Uterus (tissue), 3 donors: ENCODE measurements at regions not wholly inside any gene's neighbourhood (a gene's known extent, or its start where the extent isn't known, plus 50 kb on each side); places are given as distances from the start of the nearest gene placed in this dataset.

Source experiments
- DNase-seq, 2 donors: peaks; one replicate each; pipeline ENCODE4 v3.0.0-alpha.2; 2019 to 2020
- H3K27ac ChIP-seq, 2 donors: fragments of 200-600 bp; sonication (generic); 1 replicate in 1 of 2; 2 replicates in 1 of 2; pipeline ENCODE4 v1.5.1; 2016 to 2018
- H3K27me3 ChIP-seq, 2 donors: fragments of 200-600 bp; sonication (generic); one replicate each; pipeline ENCODE4 v1.5.1; 2018 to 2019; ENCODE audit warnings: control low read depth in 1 of 2
- H3K36me3 ChIP-seq, 2 donors: fragments of 200-600 bp; sonication (generic); one replicate each; pipeline ENCODE4 v1.5.1; 2019; ENCODE audit warnings: control low read depth in 1 of 2
- H3K4me1 ChIP-seq, 2 donors: fragments of 200-600 bp; sonication (generic); one replicate each; pipeline ENCODE4 v1.5.1; 2018 to 2019; ENCODE audit warnings: control low read depth in 1 of 2
- H3K4me3 ChIP-seq, 2 donors: fragments of 200-600 bp; sonication (generic); 1 replicate in 1 of 2; 2 replicates in 1 of 2; pipeline ENCODE4 v1.5.1; 2018 to 2019; ENCODE audit warnings: mild to moderate bottlenecking in 1 of 2
- H3K9me3 ChIP-seq, 2 donors: fragments of 200-600 bp; sonication (generic); one replicate each; pipeline ENCODE4 v1.5.1; 2019; ENCODE audit warnings: control low read depth in 1 of 2
- POLR2A ChIP-seq, 2 donors: fragments of 450-650 bp; IDR thresholded peaks; one replicate each; pipeline ENCODE4 v1.6.1; 2016; ENCODE audit warnings: antibody characterized with exemption in 2 of 2, mild to moderate bottlenecking in 1 of 2, moderate library complexity in 1 of 2
- intact Hi-C: fragments of 100-400 bp; cut with DNase I; formaldehyde crosslinking; loops from one replicate; pipeline ENCODE4 v1.15.1; 2023; ENCODE audit warnings: low total_unique reads
- TF ChIP-seq, protein P1 (sequence below), 4 experiments: fragments of 200-600 bp in 2 of 4; fragments of 450-650 bp in 2 of 4; sonication (generic) in 2 of 4; IDR thresholded peaks; one replicate each; pipeline ENCODE4 v1.5.1; 2016 to 2019; ENCODE audit warnings: antibody characterized with exemption in 4 of 4, mild to moderate bottlenecking in 2 of 4, moderate library complexity in 1 of 4
- donor health status: DM: yes; HTN: yes; CAD: no.

DNA sequence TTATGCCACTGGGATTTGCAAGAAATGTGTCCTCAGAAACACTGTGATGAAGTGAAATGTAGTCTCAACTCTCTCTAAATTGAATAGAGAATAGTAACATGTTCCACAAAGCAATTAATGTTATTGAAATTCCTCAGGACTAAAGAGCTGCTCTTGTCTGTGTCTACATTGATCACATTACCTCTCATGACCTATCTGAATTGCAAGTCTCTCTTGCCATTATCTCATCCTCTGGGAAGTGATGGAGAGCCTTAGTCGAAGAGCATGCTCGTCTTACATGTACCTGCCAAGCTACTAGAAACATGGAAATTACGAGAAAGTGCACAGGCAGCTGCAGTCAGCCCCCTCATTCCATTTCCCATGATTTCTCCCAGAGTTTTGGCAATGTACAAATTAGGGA is 561.1 kb upstream of the ZNF804A start:
- no peak overlapping the region for H3K27ac ChIP-seq
- DNase-seq, result no peak
- no peaks in the 10 kb centered on the region for H3K4me1 ChIP-seq
- intact Hi-C loops, result no loop called here
- H3K9me3 ChIP-seq, result no peaks in the 10 kb centered on the region
- no peak for TF ChIP-seq POLR2A (IDR thresholded peaks at IDR 0.05)
- TF ChIP-seq, protein P1, sequence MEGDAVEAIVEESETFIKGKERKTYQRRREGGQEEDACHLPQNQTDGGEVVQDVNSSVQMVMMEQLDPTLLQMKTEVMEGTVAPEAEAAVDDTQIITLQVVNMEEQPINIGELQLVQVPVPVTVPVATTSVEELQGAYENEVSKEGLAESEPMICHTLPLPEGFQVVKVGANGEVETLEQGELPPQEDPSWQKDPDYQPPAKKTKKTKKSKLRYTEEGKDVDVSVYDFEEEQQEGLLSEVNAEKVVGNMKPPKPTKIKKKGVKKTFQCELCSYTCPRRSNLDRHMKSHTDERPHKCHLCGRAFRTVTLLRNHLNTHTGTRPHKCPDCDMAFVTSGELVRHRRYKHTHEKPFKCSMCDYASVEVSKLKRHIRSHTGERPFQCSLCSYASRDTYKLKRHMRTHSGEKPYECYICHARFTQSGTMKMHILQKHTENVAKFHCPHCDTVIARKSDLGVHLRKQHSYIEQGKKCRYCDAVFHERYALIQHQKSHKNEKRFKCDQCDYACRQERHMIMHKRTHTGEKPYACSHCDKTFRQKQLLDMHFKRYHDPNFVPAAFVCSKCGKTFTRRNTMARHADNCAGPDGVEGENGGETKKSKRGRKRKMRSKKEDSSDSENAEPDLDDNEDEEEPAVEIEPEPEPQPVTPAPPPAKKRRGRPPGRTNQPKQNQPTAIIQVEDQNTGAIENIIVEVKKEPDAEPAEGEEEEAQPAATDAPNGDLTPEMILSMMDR (IDR thresholded peaks at IDR 0.05), result no peak
- H3K4me3 ChIP-seq, result no peak overlapping the region
- no peaks in the 10 kb centered on the region for H3K27me3 ChIP-seq
- H3K36me3 ChIP-seq, result no peaks in the 10 kb centered on the region

DNA sequence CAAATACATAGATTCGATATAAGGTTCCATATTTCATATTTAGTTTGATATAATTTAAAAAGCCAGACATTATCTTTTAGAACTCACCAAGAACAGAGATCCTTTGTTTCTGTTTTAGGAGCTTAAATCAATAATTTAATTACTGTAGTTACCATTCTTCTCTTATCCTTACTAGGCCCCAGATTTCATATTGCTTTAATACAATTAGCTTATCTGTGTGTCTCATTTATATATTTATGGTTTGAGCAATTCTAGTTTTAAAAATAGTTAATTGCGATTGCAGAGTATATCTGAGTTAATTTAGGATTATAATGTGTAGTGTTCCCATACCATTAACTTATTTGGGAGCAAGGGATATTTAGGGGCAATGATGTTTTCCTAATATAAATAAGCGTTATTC is 558.8 kb upstream of the ZNF804A start:
- H3K27ac ChIP-seq, result no peak overlapping the region
- H3K4me3 ChIP-seq, result no peak overlapping the region
- no peaks in the 10 kb centered on the region for H3K9me3 ChIP-seq
- intact Hi-C loops, result no loop called here
- DNase-seq, result no peak
- H3K36me3 ChIP-seq, result no peaks in the 10 kb centered on the region
- no peaks in the 10 kb centered on the region for H3K4me1 ChIP-seq
- TF ChIP-seq, protein P1 (IDR thresholded peaks at IDR 0.05), result no peak
- no peak for TF ChIP-seq POLR2A (IDR thresholded peaks at IDR 0.05)
- H3K27me3 ChIP-seq, result no peaks in the 10 kb centered on the region

DNA sequence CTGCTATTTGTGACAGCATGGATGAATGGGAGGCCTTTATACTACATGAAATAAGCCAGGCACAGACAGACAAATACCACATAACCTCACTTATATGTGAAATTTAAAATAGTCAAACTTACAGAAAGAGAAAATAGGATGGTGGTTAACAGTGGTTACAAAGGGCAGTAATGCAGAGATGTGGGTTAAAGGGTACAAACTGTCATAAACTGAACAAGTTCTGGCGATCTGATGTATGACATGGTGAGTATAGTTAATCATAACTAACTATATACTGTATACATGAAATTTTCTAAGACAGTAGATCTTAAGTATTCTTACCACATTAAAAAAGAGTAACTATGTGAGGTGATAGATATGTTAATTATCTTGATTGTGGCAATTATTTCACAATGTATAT is 558.1 kb upstream of the ZNF804A start:
- Histone ChIP-seq H3K4me1 (no peaks in the 10 kb centered on the region), H3K4me3 (no peak overlapping the region), H3K27ac (no peak overlapping the region), H3K9me3 (no peaks in the 10 kb centered on the region), H3K36me3 (no peaks in the 10 kb centered on the region), H3K27me3 (no peaks in the 10 kb centered on the region)
- intact Hi-C loops, result no loop called here
- TF ChIP-seq, protein P1 (IDR thresholded peaks at IDR 0.05), result no peak
- no peak for TF ChIP-seq POLR2A (IDR thresholded peaks at IDR 0.05)
- no peak for DNase-seq

DNA sequence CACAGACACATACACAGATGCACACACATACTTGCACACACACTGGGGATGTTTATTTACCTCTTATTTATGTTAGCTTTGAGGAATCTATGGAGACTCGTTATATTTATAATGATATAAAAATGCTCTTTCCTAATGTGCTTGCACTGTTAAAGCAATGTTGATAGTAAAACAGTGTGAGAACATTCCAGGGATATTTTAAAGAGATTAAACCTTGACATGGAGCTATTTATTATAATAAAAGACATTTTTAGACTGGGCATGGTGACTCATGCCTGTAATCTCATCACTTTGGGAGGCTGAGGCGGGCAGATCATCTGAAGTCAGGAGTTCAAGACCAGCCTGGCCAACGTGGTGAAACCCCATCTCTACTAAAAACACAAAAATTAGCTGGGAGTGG is 557.3 kb upstream of the ZNF804A start:
- H3K9me3 ChIP-seq, result no peaks in the 10 kb centered on the region
- no peaks in the 10 kb centered on the region for H3K27me3 ChIP-seq
- no peaks in the 10 kb centered on the region for H3K4me1 ChIP-seq
- H3K36me3 ChIP-seq, result no peaks in the 10 kb centered on the region
- intact Hi-C loops, result no loop called here
- H3K27ac ChIP-seq, result no peak overlapping the region
- no peak for DNase-seq
- TF ChIP-seq, protein P1 (IDR thresholded peaks at IDR 0.05), result no peak
- TF ChIP-seq POLR2A (IDR thresholded peaks at IDR 0.05), result no peak
- no peak overlapping the region for H3K4me3 ChIP-seq

DNA sequence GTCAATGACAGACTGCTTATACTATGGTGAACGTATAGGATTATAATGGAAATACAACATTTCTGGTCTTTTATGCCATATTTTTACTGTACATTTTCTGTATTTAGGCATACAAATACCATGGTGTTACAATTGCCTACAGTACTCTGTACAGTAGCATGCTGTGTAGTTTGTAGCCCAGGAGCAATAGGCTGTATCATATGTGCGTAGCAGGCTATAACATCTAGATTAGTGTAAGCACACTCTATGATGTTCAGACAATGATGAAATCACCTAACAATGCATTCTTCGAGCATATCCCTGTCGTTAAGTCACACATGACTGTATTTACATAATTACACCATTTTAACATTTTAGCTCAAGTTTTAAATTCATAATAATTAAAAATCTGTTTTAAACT is 556.6 kb upstream of the ZNF804A start:
- Histone ChIP-seq H3K27ac (no peak overlapping the region), H3K36me3 (no peaks in the 10 kb centered on the region), H3K9me3 (no peaks in the 10 kb centered on the region), H3K4me1 (no peaks in the 10 kb centered on the region), H3K27me3 (no peaks in the 10 kb centered on the region), H3K4me3 (no peak overlapping the region)
- DNase-seq, result no peak
- intact Hi-C loops, result no loop called here
- TF ChIP-seq, protein P1 (IDR thresholded peaks at IDR 0.05), result no peak
- no peak for TF ChIP-seq POLR2A (IDR thresholded peaks at IDR 0.05)
